Esophagus squamous epithelium (tissue), 4 donors: ENCODE measurements at regions not wholly inside any gene's neighbourhood (a gene's known extent, or its start where the extent isn't known, plus 50 kb on each side); places are given as distances from the start of the nearest gene placed in this dataset.

ENCODE experiments used
- CTCF ChIP-seq, 6 experiments: fragments of 450-650 bp in 4 of 6; fragments of 200-600 bp in 2 of 6; sonication (generic) in 2 of 6; IDR thresholded peaks; one replicate each; pipeline ENCODE4 v1.5.1; 2016 to 2019; ENCODE audit warnings: antibody characterized with exemption in 6 of 6, mild to moderate bottlenecking in 4 of 6, moderate library complexity in 4 of 6
- POLR2A ChIP-seq, 4 donors: fragments of 450-650 bp; IDR thresholded peaks; one replicate each; pipeline ENCODE4 v1.6.1; 2017; ENCODE audit warnings: antibody characterized with exemption in 4 of 4, mild to moderate bottlenecking in 4 of 4, moderate library complexity in 3 of 4

- TF ChIP-seq CTCF (IDR thresholded peaks at IDR 0.05) (no peak), POLR2A (IDR thresholded peaks at IDR 0.05) (no peak)
These were observed 1173.6 kb downstream of the KCNT2 start for GRCh38 chr1:195434566-195435203.
